ENCODE measurements at regions not wholly inside any gene's neighbourhood (a gene's known extent, or its start where the extent isn't known, plus 50 kb on each side); places are given as distances from the start of the nearest gene placed in this dataset.

GRCh38 chrX:142060191-142060590 is 144.9 kb downstream of the MAGEC2 start:
- TF ChIP-seq CTCF (IDR thresholded peaks at IDR 0.05) = no peak

- TF ChIP-seq CTCF (IDR thresholded peaks at IDR 0.05) = no peak
Observed at GRCh38 chrX:142054094-142054493, 150.4 kb downstream of the MAGEC1 start.

- TF ChIP-seq CTCF (IDR thresholded peaks at IDR 0.05) = no peak
Observed at GRCh38 chrX:142052238-142052637, 148.5 kb downstream of the MAGEC1 start.

GRCh38 chrX:142043196-142043595 is 139.5 kb downstream of the MAGEC1 start:
- no peak for TF ChIP-seq CTCF (IDR thresholded peaks at IDR 0.05)

GRCh38 chrX:142040906-142041305 is 137.2 kb downstream of the MAGEC1 start:
- no peak for TF ChIP-seq CTCF (IDR thresholded peaks at IDR 0.05)

GRCh38 chrX:142036116-142036515 is 132.4 kb downstream of the MAGEC1 start:
- no peak for TF ChIP-seq CTCF (IDR thresholded peaks at IDR 0.05)

- TF ChIP-seq CTCF (IDR thresholded peaks at IDR 0.05) = no peak
Observed at GRCh38 chrX:142005532-142005931, 101.8 kb downstream of the MAGEC1 start.

GRCh38 chrX:142002471-142002870 is 98.8 kb downstream of the MAGEC1 start:
- TF ChIP-seq CTCF (IDR thresholded peaks at IDR 0.05) = no peak
